ENCODE measurements at regions not wholly inside any gene's neighbourhood (a gene's known extent, or its start where the extent isn't known, plus 50 kb on each side); places are given as distances from the start of the nearest gene placed in this dataset.

GRCh38 chr7:18440934-18441333 is 54.6 kb upstream of the HDAC9 start:
- DNase-seq (ENCODE audit: low read depth in 3 of 3, low spot score in 2 of 3): no peak

GRCh38 chr7:18444826-18445225 is 50.7 kb upstream of the HDAC9 start:
- DNase-seq (ENCODE audit: low read depth in 3 of 3, low spot score in 2 of 3): no peak

GRCh38 chr7:18445483-18445882 is 50.1 kb upstream of the HDAC9 start:
- no peak for DNase-seq (ENCODE audit: low read depth in 3 of 3, low spot score in 2 of 3)
